Peyer's patch (tissue), 4 donors: ENCODE measurements at regions not wholly inside any gene's neighbourhood (a gene's known extent, or its start where the extent isn't known, plus 50 kb on each side); places are given as distances from the start of the nearest gene placed in this dataset.

ENCODE experiments used
- DNase-seq, 3 donors: peaks; one replicate each; pipeline ENCODE4 v3.0.0-alpha.2; 2017 to 2019
- H3K27ac ChIP-seq, 4 donors: fragments of 200-600 bp; sonication (generic); one replicate each; pipeline ENCODE4 v1.5.1; 2016 to 2019
- H3K27me3 ChIP-seq, 2 donors: fragments of 200-600 bp; sonication (generic); one replicate each; pipeline ENCODE4 v1.5.1; 2019
- H3K36me3 ChIP-seq, 3 donors: fragments of 200-600 bp; sonication (generic); one replicate each; pipeline ENCODE4 v1.5.1; 2016 to 2019
- H3K4me1 ChIP-seq, 4 donors: fragments of 200-600 bp; sonication (generic); one replicate each; pipeline ENCODE4 v1.5.1; 2016 to 2019
- H3K4me3 ChIP-seq, 4 donors: fragments of 200-600 bp; sonication (generic); 1 replicate in 3 of 4; 2 replicates in 1 of 4; pipeline ENCODE4 v1.5.1; 2016 to 2019; ENCODE audit warnings: mild to moderate bottlenecking in 1 of 4
- H3K9me3 ChIP-seq, 4 donors: fragments of 200-600 bp; sonication (generic); one replicate each; pipeline ENCODE4 v1.5.1; 2016 to 2019; ENCODE audit warnings: mild to moderate bottlenecking in 1 of 4
- CTCF ChIP-seq, 6 experiments: fragments of 450-650 bp in 4 of 6; fragments of 200-600 bp in 2 of 6; sonication (generic) in 1 of 6; IDR thresholded peaks; one replicate each; pipeline ENCODE4 v1.5.1; 2017 to 2019; ENCODE audit warnings: antibody characterized with exemption in 6 of 6, mild to moderate bottlenecking in 3 of 6, moderate library complexity in 1 of 6
- POLR2A ChIP-seq, 2 donors: fragments of 450-650 bp; IDR thresholded peaks; one replicate each; pipeline ENCODE4 v1.5.1; 2017; ENCODE audit warnings: antibody characterized with exemption in 2 of 2, mild to moderate bottlenecking in 2 of 2, moderate library complexity in 2 of 2
- small RNA-seq, 2 donors: library from RNA; depleted of rRNA; stranded (forward); fragments of <200 nt; gene quantifications; one replicate each; pipeline ENCODE3, GENCODE V24; 2016

- no peak for DNase-seq
- H3K27me3 ChIP-seq: no peaks in the 10 kb centered on the region
- H3K9me3 ChIP-seq: no peaks in the 10 kb centered on the region
- H3K36me3 ChIP-seq: no peaks in the 10 kb centered on the region
- H3K4me3 ChIP-seq: no peak overlapping the region
- H3K4me1 ChIP-seq: no peaks in the 10 kb centered on the region
- TF ChIP-seq POLR2A (IDR thresholded peaks at IDR 0.05) (no peak), CTCF (IDR thresholded peaks at IDR 0.05) (no peak)
- H3K27ac ChIP-seq: no peak overlapping the region
Observed at GRCh38 chr18:59959606-59960005, 59.8 kb downstream of the PMAIP1 start.

- no peak overlapping the region for H3K27ac ChIP-seq
- no peaks in the 10 kb centered on the region for H3K4me1 ChIP-seq
- DNase-seq: no peak
- H3K27me3 ChIP-seq: no peaks in the 10 kb centered on the region
- no peak overlapping the region for H3K4me3 ChIP-seq
- no peaks in the 10 kb centered on the region for H3K9me3 ChIP-seq
- TF ChIP-seq CTCF (IDR thresholded peaks at IDR 0.05) (no peak), POLR2A (IDR thresholded peaks at IDR 0.05) (no peak)
- no peaks in the 10 kb centered on the region for H3K36me3 ChIP-seq
Observed at GRCh38 chr18:59959073-59959472, 59.3 kb downstream of the PMAIP1 start.

- no peak overlapping the region for H3K27ac ChIP-seq
- peak; percentile 61 to 81 (median 61) for DNase-seq
- H3K9me3 ChIP-seq: no peaks in the 10 kb centered on the region
- H3K36me3 ChIP-seq: no peaks in the 10 kb centered on the region
- H3K4me3 ChIP-seq: no peak overlapping the region
- TF ChIP-seq POLR2A (IDR thresholded peaks at IDR 0.05): no peak
- no peak for TF ChIP-seq CTCF (IDR thresholded peaks at IDR 0.05)
- H3K27me3 ChIP-seq: no peaks in the 10 kb centered on the region
- no peaks in the 10 kb centered on the region for H3K4me1 ChIP-seq
Observed at GRCh38 chr18:59957957-59958356, 58.2 kb downstream of the PMAIP1 start.

- Histone ChIP-seq H3K36me3 (no peaks in the 10 kb centered on the region), H3K9me3 (no peaks in the 10 kb centered on the region), H3K27ac (no peak overlapping the region), H3K27me3 (no peaks in the 10 kb centered on the region), H3K4me1 (no peaks in the 10 kb centered on the region), H3K4me3 (no peak overlapping the region)
- TF ChIP-seq CTCF (IDR thresholded peaks at IDR 0.05) (no peak), POLR2A (IDR thresholded peaks at IDR 0.05) (no peak)
- no peak for DNase-seq
Observed at GRCh38 chr18:59954755-59955156, 55.0 kb downstream of the PMAIP1 start.

- no peak for DNase-seq
- H3K9me3 ChIP-seq: no peaks in the 10 kb centered on the region
- no peak for TF ChIP-seq CTCF (IDR thresholded peaks at IDR 0.05)
- TF ChIP-seq POLR2A (IDR thresholded peaks at IDR 0.05): no peak
Observed at GRCh38 chr18:59954241-59954640, 54.4 kb downstream of the PMAIP1 start.

More at GRCh38 chr18:59954241-59954640, 54.4 kb downstream of the PMAIP1 start:
- Histone ChIP-seq H3K4me1 (no peaks in the 10 kb centered on the region), H3K36me3 (no peaks in the 10 kb centered on the region), H3K27ac (no peak overlapping the region), H3K27me3 (no peaks in the 10 kb centered on the region), H3K4me3 (no peak overlapping the region)

Small RNA genes in the stretch of these regions (small RNA-seq; reads per million reads assigned to genes)
- gene RN7SL342P: 0 to 0.06 reads per million in 2 donors
- 0 reads per million in 2 donors for gene RNU4-17P
- 0 reads per million in 2 donors for gene RNU6-567P
